PC-9 (cell line): ENCODE measurements at regions not wholly inside any gene's neighbourhood (a gene's known extent, or its start where the extent isn't known, plus 50 kb on each side); places are given as distances from the start of the nearest gene placed in this dataset.
"Not testable (repeated sequence)": the region's sequence is repeated elsewhere in the genome, so short reads cannot be mapped to it uniquely, and the experiment has no call there.

Experiments used
- CTCF ChIP-seq: fragments of 200-600 bp; sonication (generic); conservative IDR thresholded peaks from 2 replicates; pipeline ENCODE4 v1.6.1; 2017; ENCODE audit warnings: mixed run types, antibody characterized with exemption, mild to moderate bottlenecking, moderate library complexity
- EZH2 ChIP-seq: fragments of 200-600 bp; sonication (generic); IDR thresholded peaks from 2 replicates; pipeline ENCODE4 v1.8.0; 2017; ENCODE audit warnings: antibody characterized with exemption, low read depth

GRCh38 chr1:120623539-120623938 is 100.2 kb upstream of the NBPF26 start:
- TF ChIP-seq CTCF, EZH2: not testable (repeated sequence)
